HepG2 (cell line): ENCODE measurements at regions not wholly inside any gene's neighbourhood (a gene's known extent, or its start where the extent isn't known, plus 50 kb on each side); places are given as distances from the start of the nearest gene placed in this dataset.

Source experiments
- ATAC-seq: fragments of 200-7000 bp; cut with Tn5 transposase; 3 replicates; pipeline ENCODE4 v1.9.1; 2020; ENCODE audit warnings: mild to moderate bottlenecking, moderate library complexity
- BruUV-seq: library from RNA; stranded (reverse); fragments of 400-500 nt; replicated peaks from 2 replicates; lab custom pipeline; 2021; lab: Mats Ljungman, UMichigan
- CTCF ChIA-PET: fragments of 300-600 bp; formaldehyde crosslinking; extraction: SDS; loops from one replicate; lab custom pipeline; 2021; ENCODE audit warnings: low total read pairs, inconsistent platforms, low intra/inter-chr PET ratio; lab: Yijun Ruan, JAX
- POLR2A ChIA-PET: fragments of 350-600 bp; sonication (Branson Sonifier 250); formaldehyde crosslinking; loops from one replicate; lab custom pipeline; 2020; ENCODE audit warnings: antibody characterized with exemption, inconsistent platforms; lab: Yijun Ruan, JAX
- DNase-seq: peaks from one replicate; pipeline ENCODE4 v3.0.0-alpha.2; 2015; ENCODE audit warnings: low spot score
- FAIRE-seq: peaks from 3 replicates; lab custom pipeline; 2011; peaks lifted over from hg19 to GRCh38; lab: Jason Lieb, UNC
- H2AFZ ChIP-seq: one replicate; pipeline ENCODE4 v1.6.1; 2011; ENCODE audit warnings: low read length, inconsistent platforms
- H3K27ac ChIP-seq: fragments of 300-600 bp; 3 replicates; pipeline ENCODE4 v1.8.0; 2011; ENCODE audit warnings: mixed run types, mild to moderate bottlenecking, mixed read lengths, low read length, inconsistent platforms; ENCODE audit not compliant: insufficient read depth; ENCODE audit errors: extremely low read length
- H3K27me3 ChIP-seq, 2 experiments: fragments of 200-600 bp in 1 of 2; 2 replicates in 1 of 2; 3 replicates in 1 of 2; pipeline versions ENCODE4 v1.6.0 to v1.8.0; 2011; ENCODE audit warnings: low read length in 2 of 2, mild to moderate bottlenecking in 2 of 2, moderate library complexity in 2 of 2, inconsistent platforms in 1 of 2; ENCODE audit not compliant: insufficient read depth in 2 of 2, control insufficient read depth in 1 of 2
- H3K36me3 ChIP-seq, 2 experiments: fragments of 200-600 bp in 1 of 2; replicated peaks in 1 of 2; 2 replicates in 1 of 2; 3 replicates in 1 of 2; pipeline versions ENCODE4 v1.5.1 to v1.8.0; 2011; ENCODE audit warnings: low read length in 2 of 2, inconsistent platforms in 1 of 2; ENCODE audit not compliant: insufficient read depth in 2 of 2, control insufficient read depth in 1 of 2
- H3K4me1 ChIP-seq: 2 replicates; pipeline ENCODE4 v1.5.1; 2012; ENCODE audit warnings: low read length, inconsistent platforms; ENCODE audit not compliant: insufficient read depth
- H3K4me2 ChIP-seq: 2 replicates; pipeline ENCODE4 v1.6.0; 2011; ENCODE audit warnings: low read depth, low read length, inconsistent platforms
- H3K4me3 ChIP-seq, 3 experiments: fragments of 200-600 bp in 1 of 3; sonication (generic), shearing (Covaris generic) in 1 of 3; replicated peaks in 1 of 3; 2 replicates each; pipeline ENCODE4 v1.5.1; 2011 to 2016; ENCODE audit warnings: low read length in 3 of 3, inconsistent platforms in 2 of 3, low read depth in 2 of 3, mild to moderate bottlenecking in 2 of 3, control low read depth in 1 of 3, mixed read lengths in 1 of 3; ENCODE audit not compliant: insufficient read depth in 1 of 3
- H3K79me2 ChIP-seq: one replicate; pipeline ENCODE4 v1.6.1; 2011; ENCODE audit warnings: low read length, inconsistent platforms; ENCODE audit not compliant: insufficient read depth
- H3K9ac ChIP-seq: 2 replicates; pipeline ENCODE4 v1.6.0; 2011; ENCODE audit warnings: mild to moderate bottlenecking, low read depth, low read length, inconsistent platforms; ENCODE audit not compliant: insufficient read depth
- H3K9me3 ChIP-seq: 2 replicates; pipeline ENCODE4 v1.5.1; 2012; ENCODE audit warnings: mild to moderate bottlenecking, low read length
- H4K20me1 ChIP-seq: 2 replicates; pipeline ENCODE4 v1.6.0; 2011; ENCODE audit warnings: inconsistent platforms, mild to moderate bottlenecking, low read length, moderate library complexity; ENCODE audit not compliant: insufficient read depth
- DPF2 ChIP-seq: sonication (generic); formaldehyde crosslinking; IDR thresholded peaks from 2 replicates; pipeline ENCODE4 v1.4.0; 2020; ENCODE audit warnings: mild to moderate bottlenecking, low read depth, missing genetic modification reagents, borderline replicate concordance
- EP300 ChIP-seq, 3 experiments: sonication (generic) in 1 of 3; formaldehyde crosslinking in 1 of 3; IDR thresholded peaks; 2 replicates each; pipeline versions ENCODE4 v1.5.1 to v1.6.1; 2011 to 2020; ENCODE audit warnings: low read depth in 2 of 3, low read length in 2 of 3, borderline replicate concordance in 1 of 3, improper control_type of control experiment in 1 of 3, mild to moderate bottlenecking in 1 of 3, missing genetic modification reagents in 1 of 3, moderate library complexity in 1 of 3
- MAFG ChIP-seq: sonication (generic); formaldehyde crosslinking; IDR thresholded peaks from 2 replicates; pipeline ENCODE4 v1.5.1; 2020; ENCODE audit warnings: mild to moderate bottlenecking, missing genetic modification reagents
- MED1 ChIP-seq: sonication (generic); formaldehyde crosslinking; IDR thresholded peaks from 2 replicates; pipeline ENCODE4 v1.4.0; 2020; ENCODE audit warnings: missing genetic modification reagents
- NR2F2 ChIP-seq: IDR thresholded peaks from 2 replicates; pipeline ENCODE4 v1.6.1; 2012; ENCODE audit warnings: low read depth, inconsistent platforms, borderline replicate concordance
- PHF20 ChIP-seq: sonication (generic); formaldehyde crosslinking; IDR thresholded peaks from 2 replicates; pipeline ENCODE4 v1.5.0; 2020; ENCODE audit warnings: mild to moderate bottlenecking, missing genetic modification reagents
- SALL2 ChIP-seq: sonication (generic); formaldehyde crosslinking; IDR thresholded peaks from 2 replicates; pipeline ENCODE4 v1.8.1; 2023; ENCODE audit warnings: mild to moderate bottlenecking, missing genetic modification reagents, inconsistent platforms
- SIN3B ChIP-seq: fragments of 150-350 bp; IDR thresholded peaks from 2 replicates; pipeline ENCODE4 v1.6.1; 2014; ENCODE audit warnings: low read length
- SMC3 ChIP-seq: IDR thresholded peaks from 2 replicates; pipeline ENCODE4 v1.6.1; 2011; ENCODE audit warnings: low read length, improper control_type of control experiment
- WGBS: methylation state at CpG from one replicate; pipeline ENCODE4 v1.1.6; 2017; ENCODE audit warnings: low lambda C conversion rate; 5-methylcytosine and 5-hydroxymethylcytosine counted together
- in situ Hi-C: cut with HindIII; loops from 2 replicates; pipeline ENCODE4 v1.10.0; 2017; ENCODE audit warnings: low pct_unique_long_range_greater_than_20kb; ENCODE audit not compliant: extremely low pct_ligation_motif_present
- intact Hi-C: fragments of 100-400 bp; cut with micrococcal nuclease; formaldehyde crosslinking; loops from one replicate; pipeline ENCODE4 v1.10.0; 2022; ENCODE audit not compliant: unreplicated experiment
- TF ChIP-seq, protein P1 (sequence below): fragments of 450-650 bp; IDR thresholded peaks from 2 replicates; pipeline ENCODE4 v1.6.1; 2017; ENCODE audit warnings: mild to moderate bottlenecking
- TF ChIP-seq, protein P2 (sequence below): sonication (generic); formaldehyde crosslinking; IDR thresholded peaks from 2 replicates; pipeline ENCODE4 v1.5.1; 2020; ENCODE audit warnings: missing genetic modification reagents, mild to moderate bottlenecking, borderline replicate concordance
- TF ChIP-seq, protein P3 (sequence below): sonication (generic); formaldehyde crosslinking; IDR thresholded peaks from 2 replicates; pipeline ENCODE4 v1.9.0; 2021; ENCODE audit warnings: mild to moderate bottlenecking, missing genetic modification reagents
- TF ChIP-seq, protein P4 (sequence below): sonication (generic); formaldehyde crosslinking; IDR thresholded peaks from 2 replicates; pipeline ENCODE4 v1.4.0; 2020; ENCODE audit warnings: mild to moderate bottlenecking, missing genetic modification reagents

DNA sequence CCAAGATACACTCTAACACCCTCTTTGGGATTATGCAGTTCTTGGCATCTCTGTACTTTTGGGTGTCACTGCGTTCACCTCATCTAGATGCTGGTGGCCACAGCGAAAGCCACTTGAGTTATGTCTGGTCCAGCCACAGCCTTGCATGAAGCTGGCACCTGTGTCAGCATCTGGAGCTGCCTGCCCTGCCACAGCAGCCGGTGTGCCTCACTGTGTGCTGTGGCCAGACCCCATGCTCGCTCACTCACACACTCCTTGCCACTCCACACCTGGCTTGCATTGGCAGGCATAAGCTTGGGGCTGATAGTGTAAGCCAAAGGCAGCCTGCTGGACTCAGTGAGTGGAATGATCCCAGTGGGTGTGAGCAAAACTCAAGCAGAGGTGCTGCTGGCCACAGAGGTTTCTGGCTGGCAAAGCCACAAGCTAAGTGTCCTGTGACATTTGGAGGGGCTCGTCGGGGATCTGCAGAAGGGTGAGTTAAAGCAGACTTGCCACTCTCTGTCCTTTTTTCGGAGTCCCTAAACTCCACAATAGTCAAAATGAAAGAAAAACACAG, 442.7 kb upstream of the CDH8 start:
- Histone ChIP-seq H2AFZ (no peak overlapping the region), H3K27ac (no peak overlapping the region), H3K36me3 (no peaks in the 10 kb centered on the region), H3K9me3 (peaks cover 100% of the 10 kb centered on the region), H3K79me2 (no peaks in the 10 kb centered on the region), H3K9ac (no peak overlapping the region), H3K4me3 (no peak overlapping the region), H3K4me2 (no peak overlapping the region), H4K20me1 (no peaks in the 10 kb centered on the region), H3K27me3 (no peaks in the 10 kb centered on the region), H3K4me1 (no peaks in the 10 kb centered on the region)
- BruUV-seq = no TSS peak
- no peak for FAIRE-seq
- DNase-seq = no peak
- intact Hi-C loops = no loop called here
- ChIA-PET CTCF (no interaction called here), POLR2A (no interaction called here)
- in situ Hi-C loops = no loop called here
- ATAC-seq = no peak
- WGBS = 4% methylated on average over 7 of the region's 7 CpGs
- no peak for TF ChIP-seq MED1 (CRISPR knock-in tag)
- no peak for TF ChIP-seq EP300 (IDR thresholded peaks at IDR 0.05; ENCODE audit: low read depth in 2 of 2, low read length in 2 of 2)
- TF ChIP-seq EP300 (CRISPR knock-in tag; IDR thresholded peaks at IDR 0.05; ENCODE audit: borderline replicate concordance) = no peak
- no peak for TF ChIP-seq SMC3
- TF ChIP-seq SALL2 = no peak
- TF ChIP-seq DPF2 (CRISPR knock-in tag) = no peak
- TF ChIP-seq, protein P1, sequence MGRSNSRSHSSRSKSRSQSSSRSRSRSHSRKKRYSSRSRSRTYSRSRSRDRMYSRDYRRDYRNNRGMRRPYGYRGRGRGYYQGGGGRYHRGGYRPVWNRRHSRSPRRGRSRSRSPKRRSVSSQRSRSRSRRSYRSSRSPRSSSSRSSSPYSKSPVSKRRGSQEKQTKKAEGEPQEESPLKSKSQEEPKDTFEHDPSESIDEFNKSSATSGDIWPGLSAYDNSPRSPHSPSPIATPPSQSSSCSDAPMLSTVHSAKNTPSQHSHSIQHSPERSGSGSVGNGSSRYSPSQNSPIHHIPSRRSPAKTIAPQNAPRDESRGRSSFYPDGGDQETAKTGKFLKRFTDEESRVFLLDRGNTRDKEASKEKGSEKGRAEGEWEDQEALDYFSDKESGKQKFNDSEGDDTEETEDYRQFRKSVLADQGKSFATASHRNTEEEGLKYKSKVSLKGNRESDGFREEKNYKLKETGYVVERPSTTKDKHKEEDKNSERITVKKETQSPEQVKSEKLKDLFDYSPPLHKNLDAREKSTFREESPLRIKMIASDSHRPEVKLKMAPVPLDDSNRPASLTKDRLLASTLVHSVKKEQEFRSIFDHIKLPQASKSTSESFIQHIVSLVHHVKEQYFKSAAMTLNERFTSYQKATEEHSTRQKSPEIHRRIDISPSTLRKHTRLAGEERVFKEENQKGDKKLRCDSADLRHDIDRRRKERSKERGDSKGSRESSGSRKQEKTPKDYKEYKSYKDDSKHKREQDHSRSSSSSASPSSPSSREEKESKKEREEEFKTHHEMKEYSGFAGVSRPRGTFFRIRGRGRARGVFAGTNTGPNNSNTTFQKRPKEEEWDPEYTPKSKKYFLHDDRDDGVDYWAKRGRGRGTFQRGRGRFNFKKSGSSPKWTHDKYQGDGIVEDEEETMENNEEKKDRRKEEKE = no peak
- TF ChIP-seq MAFG (CRISPR knock-in tag) = no peak
- TF ChIP-seq, protein P2, sequence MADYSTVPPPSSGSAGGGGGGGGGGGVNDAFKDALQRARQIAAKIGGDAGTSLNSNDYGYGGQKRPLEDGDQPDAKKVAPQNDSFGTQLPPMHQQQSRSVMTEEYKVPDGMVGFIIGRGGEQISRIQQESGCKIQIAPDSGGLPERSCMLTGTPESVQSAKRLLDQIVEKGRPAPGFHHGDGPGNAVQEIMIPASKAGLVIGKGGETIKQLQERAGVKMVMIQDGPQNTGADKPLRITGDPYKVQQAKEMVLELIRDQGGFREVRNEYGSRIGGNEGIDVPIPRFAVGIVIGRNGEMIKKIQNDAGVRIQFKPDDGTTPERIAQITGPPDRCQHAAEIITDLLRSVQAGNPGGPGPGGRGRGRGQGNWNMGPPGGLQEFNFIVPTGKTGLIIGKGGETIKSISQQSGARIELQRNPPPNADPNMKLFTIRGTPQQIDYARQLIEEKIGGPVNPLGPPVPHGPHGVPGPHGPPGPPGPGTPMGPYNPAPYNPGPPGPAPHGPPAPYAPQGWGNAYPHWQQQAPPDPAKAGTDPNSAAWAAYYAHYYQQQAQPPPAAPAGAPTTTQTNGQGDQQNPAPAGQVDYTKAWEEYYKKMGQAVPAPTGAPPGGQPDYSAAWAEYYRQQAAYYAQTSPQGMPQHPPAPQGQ = no peak
- no peak for TF ChIP-seq PHF20 (CRISPR knock-in tag)
- TF ChIP-seq NR2F2 = no peak
- no peak for TF ChIP-seq SIN3B
- TF ChIP-seq, protein P3, sequence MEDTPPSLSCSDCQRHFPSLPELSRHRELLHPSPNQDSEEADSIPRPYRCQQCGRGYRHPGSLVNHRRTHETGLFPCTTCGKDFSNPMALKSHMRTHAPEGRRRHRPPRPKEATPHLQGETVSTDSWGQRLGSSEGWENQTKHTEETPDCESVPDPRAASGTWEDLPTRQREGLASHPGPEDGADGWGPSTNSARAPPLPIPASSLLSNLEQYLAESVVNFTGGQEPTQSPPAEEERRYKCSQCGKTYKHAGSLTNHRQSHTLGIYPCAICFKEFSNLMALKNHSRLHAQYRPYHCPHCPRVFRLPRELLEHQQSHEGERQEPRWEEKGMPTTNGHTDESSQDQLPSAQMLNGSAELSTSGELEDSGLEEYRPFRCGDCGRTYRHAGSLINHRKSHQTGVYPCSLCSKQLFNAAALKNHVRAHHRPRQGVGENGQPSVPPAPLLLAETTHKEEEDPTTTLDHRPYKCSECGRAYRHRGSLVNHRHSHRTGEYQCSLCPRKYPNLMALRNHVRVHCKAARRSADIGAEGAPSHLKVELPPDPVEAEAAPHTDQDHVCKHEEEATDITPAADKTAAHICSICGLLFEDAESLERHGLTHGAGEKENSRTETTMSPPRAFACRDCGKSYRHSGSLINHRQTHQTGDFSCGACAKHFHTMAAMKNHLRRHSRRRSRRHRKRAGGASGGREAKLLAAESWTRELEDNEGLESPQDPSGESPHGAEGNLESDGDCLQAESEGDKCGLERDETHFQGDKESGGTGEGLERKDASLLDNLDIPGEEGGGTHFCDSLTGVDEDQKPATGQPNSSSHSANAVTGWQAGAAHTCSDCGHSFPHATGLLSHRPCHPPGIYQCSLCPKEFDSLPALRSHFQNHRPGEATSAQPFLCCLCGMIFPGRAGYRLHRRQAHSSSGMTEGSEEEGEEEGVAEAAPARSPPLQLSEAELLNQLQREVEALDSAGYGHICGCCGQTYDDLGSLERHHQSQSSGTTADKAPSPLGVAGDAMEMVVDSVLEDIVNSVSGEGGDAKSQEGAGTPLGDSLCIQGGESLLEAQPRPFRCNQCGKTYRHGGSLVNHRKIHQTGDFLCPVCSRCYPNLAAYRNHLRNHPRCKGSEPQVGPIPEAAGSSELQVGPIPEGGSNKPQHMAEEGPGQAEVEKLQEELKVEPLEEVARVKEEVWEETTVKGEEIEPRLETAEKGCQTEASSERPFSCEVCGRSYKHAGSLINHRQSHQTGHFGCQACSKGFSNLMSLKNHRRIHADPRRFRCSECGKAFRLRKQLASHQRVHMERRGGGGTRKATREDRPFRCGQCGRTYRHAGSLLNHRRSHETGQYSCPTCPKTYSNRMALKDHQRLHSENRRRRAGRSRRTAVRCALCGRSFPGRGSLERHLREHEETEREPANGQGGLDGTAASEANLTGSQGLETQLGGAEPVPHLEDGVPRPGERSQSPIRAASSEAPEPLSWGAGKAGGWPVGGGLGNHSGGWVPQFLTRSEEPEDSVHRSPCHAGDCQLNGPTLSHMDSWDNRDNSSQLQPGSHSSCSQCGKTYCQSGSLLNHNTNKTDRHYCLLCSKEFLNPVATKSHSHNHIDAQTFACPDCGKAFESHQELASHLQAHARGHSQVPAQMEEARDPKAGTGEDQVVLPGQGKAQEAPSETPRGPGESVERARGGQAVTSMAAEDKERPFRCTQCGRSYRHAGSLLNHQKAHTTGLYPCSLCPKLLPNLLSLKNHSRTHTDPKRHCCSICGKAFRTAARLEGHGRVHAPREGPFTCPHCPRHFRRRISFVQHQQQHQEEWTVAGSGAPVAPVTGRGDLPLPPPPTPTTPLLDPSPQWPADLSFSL = no peak
- TF ChIP-seq, protein P4, sequence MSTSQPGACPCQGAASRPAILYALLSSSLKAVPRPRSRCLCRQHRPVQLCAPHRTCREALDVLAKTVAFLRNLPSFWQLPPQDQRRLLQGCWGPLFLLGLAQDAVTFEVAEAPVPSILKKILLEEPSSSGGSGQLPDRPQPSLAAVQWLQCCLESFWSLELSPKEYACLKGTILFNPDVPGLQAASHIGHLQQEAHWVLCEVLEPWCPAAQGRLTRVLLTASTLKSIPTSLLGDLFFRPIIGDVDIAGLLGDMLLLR (CRISPR knock-in tag) = no peak
